ENCODE measurements at regions not wholly inside any gene's neighbourhood (a gene's known extent, or its start where the extent isn't known, plus 50 kb on each side); places are given as distances from the start of the nearest gene placed in this dataset.

DNA sequence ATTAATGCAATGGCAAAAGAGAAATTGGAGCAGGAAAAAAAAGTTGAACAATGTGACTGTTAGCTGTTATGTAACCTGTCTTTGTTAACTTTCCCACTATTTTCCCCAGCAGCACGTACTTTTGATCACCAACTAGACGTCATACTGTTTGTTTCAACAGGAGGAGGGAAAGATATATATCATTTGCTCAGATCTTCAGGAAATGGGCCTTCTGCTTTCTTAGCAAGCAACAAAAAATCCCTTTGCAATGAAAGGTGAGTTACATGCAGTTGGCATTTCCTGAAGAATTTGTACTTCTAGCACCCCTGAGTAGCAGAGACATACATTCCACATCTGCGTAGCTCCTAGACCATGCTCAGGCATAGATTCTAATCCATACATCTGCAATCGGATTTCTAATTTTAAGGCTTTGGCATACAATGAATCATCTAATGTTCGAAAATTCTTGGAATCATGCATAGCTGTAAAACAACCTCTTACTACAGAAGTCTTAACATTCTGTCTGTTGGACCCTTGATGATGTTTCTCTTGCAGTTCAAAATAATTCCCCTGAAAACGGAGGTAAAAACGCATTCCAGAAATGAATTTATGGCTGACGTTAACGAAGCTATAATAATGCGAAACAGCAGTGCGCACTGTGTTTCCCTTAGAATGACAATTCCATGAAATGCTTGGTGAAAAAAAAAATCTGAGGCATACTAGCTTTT is 286.9 kb upstream of the MGMT start:
- WGBS = 96% methylated on average over 11 of the region's 11 CpGs
- no peaks in the 10 kb centered on the region for H3K9me3 ChIP-seq (ENCODE audit: insufficient read depth, low read depth, low read length)
- H3K4me3 ChIP-seq (ENCODE audit: low read length) = no peak overlapping the region
- no peak overlapping the region for H3K9ac ChIP-seq (ENCODE audit: low read depth, low read length)
- H3K27ac ChIP-seq (ENCODE audit: low read depth, low read length) = no peak overlapping the region
- H3K4me1 ChIP-seq (ENCODE audit: insufficient read depth, low read length) = peaks cover 9% of the 10 kb centered on the region; the same call in 1 of the 2 replicates
- no peaks in the 10 kb centered on the region for H3K27me3 ChIP-seq (ENCODE audit: insufficient read depth, low read length)
- H3K36me3 ChIP-seq (ENCODE audit: insufficient read depth, low read length) = no peaks in the 10 kb centered on the region

- Histone ChIP-seq H3K4me3 (ENCODE audit: low read length) (no peak overlapping the region), H3K36me3 (ENCODE audit: insufficient read depth, low read length) (no peaks in the 10 kb centered on the region), H3K27ac (ENCODE audit: low read depth, low read length) (no peak overlapping the region), H3K9me3 (ENCODE audit: insufficient read depth, low read depth, low read length) (peaks cover 6% of the 10 kb centered on the region), H3K27me3 (ENCODE audit: insufficient read depth, low read length) (no peaks in the 10 kb centered on the region), H3K4me1 (ENCODE audit: insufficient read depth, low read length) (peaks cover 9% of the 10 kb centered on the region; the same call in 1 of the 2 replicates), H3K9ac (ENCODE audit: low read depth, low read length) (no peak overlapping the region)
- 93% methylated on average over 7 of the region's 7 CpGs for WGBS
These were observed 282.8 kb upstream of the MGMT start for GRCh38 chr10:129184196-129184595.

- WGBS = 47% methylated on average over 2 of the region's 2 CpGs
- no peak overlapping the region for H3K9ac ChIP-seq (ENCODE audit: low read depth, low read length)
- H3K4me3 ChIP-seq (ENCODE audit: low read length) = no peak overlapping the region
These were observed 279.7 kb upstream of the MGMT start for GRCh38 chr10:129187331-129187730.

GRCh38 chr10:129191797-129192196 is 275.2 kb upstream of the MGMT start:
- H3K9me3 ChIP-seq (ENCODE audit: insufficient read depth, low read depth, low read length) = peaks cover 6% of the 10 kb centered on the region
- no peaks in the 10 kb centered on the region for H3K36me3 ChIP-seq (ENCODE audit: insufficient read depth, low read length)
- no peaks in the 10 kb centered on the region for H3K27me3 ChIP-seq (ENCODE audit: insufficient read depth, low read length)
- no peak overlapping the region for H3K9ac ChIP-seq (ENCODE audit: low read depth, low read length)
- no peak overlapping the region for H3K27ac ChIP-seq (ENCODE audit: low read depth, low read length)
- no peak overlapping the region for H3K4me3 ChIP-seq (ENCODE audit: low read length)
- 92% methylated on average over 4 of the region's 4 CpGs for WGBS
- no peaks in the 10 kb centered on the region for H3K4me1 ChIP-seq (ENCODE audit: insufficient read depth, low read length)

More at GRCh38 chr10:129187331-129187730, 279.7 kb upstream of the MGMT start:
- no peak overlapping the region for H3K27ac ChIP-seq (ENCODE audit: low read depth, low read length)
- H3K36me3 ChIP-seq (ENCODE audit: insufficient read depth, low read length) = no peaks in the 10 kb centered on the region
- no peaks in the 10 kb centered on the region for H3K4me1 ChIP-seq (ENCODE audit: insufficient read depth, low read length)
- peaks cover 6% of the 10 kb centered on the region for H3K9me3 ChIP-seq (ENCODE audit: insufficient read depth, low read depth, low read length)
- H3K27me3 ChIP-seq (ENCODE audit: insufficient read depth, low read length) = no peaks in the 10 kb centered on the region

GRCh38 chr10:129192344-129193128 is 274.5 kb upstream of the MGMT start:
- Histone ChIP-seq H3K36me3 (ENCODE audit: insufficient read depth, low read length) (no peaks in the 10 kb centered on the region), H3K27me3 (ENCODE audit: insufficient read depth, low read length) (no peaks in the 10 kb centered on the region), H3K4me1 (ENCODE audit: insufficient read depth, low read length) (no peaks in the 10 kb centered on the region), H3K4me3 (ENCODE audit: low read length) (no peak overlapping the region), H3K9ac (ENCODE audit: low read depth, low read length) (no peak overlapping the region), H3K27ac (ENCODE audit: low read depth, low read length) (no peak overlapping the region), H3K9me3 (ENCODE audit: insufficient read depth, low read depth, low read length) (no peaks in the 10 kb centered on the region)
- 82% methylated on average over 11 of the region's 11 CpGs for WGBS

DNA sequence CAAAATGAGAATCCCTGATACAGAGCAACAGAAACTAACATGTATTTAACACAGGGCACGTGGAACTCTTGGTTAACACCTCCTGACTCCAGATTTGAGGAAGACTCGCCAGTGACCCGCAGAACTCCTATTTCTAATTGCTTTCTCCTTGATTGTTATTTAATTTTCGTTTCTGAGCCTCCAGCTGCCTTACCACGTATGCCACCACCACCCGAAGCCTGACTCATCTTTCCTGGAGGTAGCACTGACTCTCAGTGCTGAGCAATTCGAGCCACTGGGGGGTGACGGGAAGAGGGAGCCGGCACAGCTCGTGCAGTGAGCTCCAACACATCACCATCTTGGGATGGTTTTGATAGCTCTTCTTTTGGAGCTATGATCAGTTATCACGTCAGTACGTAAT is 273.9 kb upstream of the MGMT start:
- no peaks in the 10 kb centered on the region for H3K27me3 ChIP-seq (ENCODE audit: insufficient read depth, low read length)
- 69% methylated on average over 12 of the region's 12 CpGs for WGBS
- no peaks in the 10 kb centered on the region for H3K4me1 ChIP-seq (ENCODE audit: insufficient read depth, low read length)
- H3K9ac ChIP-seq (ENCODE audit: low read depth, low read length) = no peak overlapping the region
- H3K27ac ChIP-seq (ENCODE audit: low read depth, low read length) = no peak overlapping the region
- H3K36me3 ChIP-seq (ENCODE audit: insufficient read depth, low read length) = no peaks in the 10 kb centered on the region
- no peaks in the 10 kb centered on the region for H3K9me3 ChIP-seq (ENCODE audit: insufficient read depth, low read depth, low read length)
- no peak overlapping the region for H3K4me3 ChIP-seq (ENCODE audit: low read length)

GRCh38 chr10:129194181-129194870 is 272.7 kb upstream of the MGMT start:
- 96% methylated on average over 3 of the region's 3 CpGs for WGBS
- H3K4me1 ChIP-seq (ENCODE audit: insufficient read depth, low read length) = no peaks in the 10 kb centered on the region

GRCh38 chr10:129199826-129200225 is 267.2 kb upstream of the MGMT start:
- no peaks in the 10 kb centered on the region for H3K9me3 ChIP-seq (ENCODE audit: insufficient read depth, low read depth, low read length)
- no peaks in the 10 kb centered on the region for H3K36me3 ChIP-seq (ENCODE audit: insufficient read depth, low read length)
- no peaks in the 10 kb centered on the region for H3K27me3 ChIP-seq (ENCODE audit: insufficient read depth, low read length)
- no peaks in the 10 kb centered on the region for H3K4me1 ChIP-seq (ENCODE audit: insufficient read depth, low read length)
- 50% methylated on average over 2 of the region's 2 CpGs for WGBS
- no peak overlapping the region for H3K9ac ChIP-seq (ENCODE audit: low read depth, low read length)
- H3K27ac ChIP-seq (ENCODE audit: low read depth, low read length) = no peak overlapping the region
- H3K4me3 ChIP-seq (ENCODE audit: low read length) = no peak overlapping the region

More at GRCh38 chr10:129194181-129194870, 272.7 kb upstream of the MGMT start:
- Histone ChIP-seq H3K27me3 (ENCODE audit: insufficient read depth, low read length) (no peaks in the 10 kb centered on the region), H3K27ac (ENCODE audit: low read depth, low read length) (no peak overlapping the region), H3K4me3 (ENCODE audit: low read length) (no peak overlapping the region), H3K9ac (ENCODE audit: low read depth, low read length) (no peak overlapping the region), H3K9me3 (ENCODE audit: insufficient read depth, low read depth, low read length) (no peaks in the 10 kb centered on the region), H3K36me3 (ENCODE audit: insufficient read depth, low read length) (no peaks in the 10 kb centered on the region)

DNA sequence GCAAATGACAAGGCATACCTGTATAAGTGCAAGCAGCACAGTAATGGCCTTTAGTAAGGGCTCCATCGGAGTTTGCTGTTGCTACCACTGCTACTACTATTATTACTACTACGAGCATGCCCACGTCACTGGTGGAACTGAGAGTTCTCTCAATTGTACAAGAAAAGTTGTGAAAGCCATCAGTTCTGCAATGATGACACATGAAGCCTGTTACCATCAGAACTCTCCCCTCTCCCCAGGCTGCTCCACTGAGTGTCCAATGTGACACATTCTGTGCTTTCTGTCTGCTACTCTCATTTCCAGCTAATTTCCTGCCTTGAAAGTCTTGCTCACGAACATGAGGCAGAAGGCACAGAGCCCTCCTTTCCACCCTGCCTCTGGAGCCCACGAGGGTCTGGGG is 263.2 kb upstream of the MGMT start:
- H3K27ac ChIP-seq (ENCODE audit: low read depth, low read length) = no peak overlapping the region
- H3K9me3 ChIP-seq (ENCODE audit: insufficient read depth, low read depth, low read length) = no peaks in the 10 kb centered on the region
- H3K4me1 ChIP-seq (ENCODE audit: insufficient read depth, low read length) = no peaks in the 10 kb centered on the region
- 93% methylated on average over 5 of the region's 5 CpGs for WGBS
- H3K4me3 ChIP-seq (ENCODE audit: low read length) = no peak overlapping the region
- H3K27me3 ChIP-seq (ENCODE audit: insufficient read depth, low read length) = no peaks in the 10 kb centered on the region
- H3K9ac ChIP-seq (ENCODE audit: low read depth, low read length) = no peak overlapping the region
- H3K36me3 ChIP-seq (ENCODE audit: insufficient read depth, low read length) = no peaks in the 10 kb centered on the region

GRCh38 chr10:129207297-129207696 is 259.7 kb upstream of the MGMT start:
- Histone ChIP-seq H3K9ac (ENCODE audit: low read depth, low read length) (no peak overlapping the region), H3K4me1 (ENCODE audit: insufficient read depth, low read length) (no peaks in the 10 kb centered on the region), H3K27ac (ENCODE audit: low read depth, low read length) (no peak overlapping the region), H3K9me3 (ENCODE audit: insufficient read depth, low read depth, low read length) (no peaks in the 10 kb centered on the region), H3K4me3 (ENCODE audit: low read length) (no peak overlapping the region), H3K27me3 (ENCODE audit: insufficient read depth, low read length) (no peaks in the 10 kb centered on the region), H3K36me3 (ENCODE audit: insufficient read depth, low read length) (no peaks in the 10 kb centered on the region)
- WGBS = 96% methylated on average over 19 of the region's 19 CpGs

- Histone ChIP-seq H3K27me3 (ENCODE audit: insufficient read depth, low read length) (no peaks in the 10 kb centered on the region), H3K9me3 (ENCODE audit: insufficient read depth, low read depth, low read length) (no peaks in the 10 kb centered on the region), H3K4me3 (ENCODE audit: low read length) (no peak overlapping the region), H3K4me1 (ENCODE audit: insufficient read depth, low read length) (no peaks in the 10 kb centered on the region), H3K27ac (ENCODE audit: low read depth, low read length) (no peak overlapping the region), H3K9ac (ENCODE audit: low read depth, low read length) (no peak overlapping the region), H3K36me3 (ENCODE audit: insufficient read depth, low read length) (no peaks in the 10 kb centered on the region)
- WGBS = 89% methylated on average over 5 of the region's 5 CpGs
These were observed 256.2 kb upstream of the MGMT start for GRCh38 chr10:129210876-129211275.
